HG03139 (cell line): ENCODE measurements at regions not wholly inside any gene's neighbourhood (a gene's known extent, or its start where the extent isn't known, plus 50 kb on each side); places are given as distances from the start of the nearest gene placed in this dataset.
"Not testable (repeated sequence)": the region's sequence is repeated elsewhere in the genome, so short reads cannot be mapped to it uniquely, and the experiment has no call there.

Source experiments
- ATAC-seq: cut with Tn5 transposase; IDR thresholded peaks from one replicate; pipeline ENCODE4 v1.9.1; 2021; ENCODE audit not compliant: unreplicated experiment

DNA sequence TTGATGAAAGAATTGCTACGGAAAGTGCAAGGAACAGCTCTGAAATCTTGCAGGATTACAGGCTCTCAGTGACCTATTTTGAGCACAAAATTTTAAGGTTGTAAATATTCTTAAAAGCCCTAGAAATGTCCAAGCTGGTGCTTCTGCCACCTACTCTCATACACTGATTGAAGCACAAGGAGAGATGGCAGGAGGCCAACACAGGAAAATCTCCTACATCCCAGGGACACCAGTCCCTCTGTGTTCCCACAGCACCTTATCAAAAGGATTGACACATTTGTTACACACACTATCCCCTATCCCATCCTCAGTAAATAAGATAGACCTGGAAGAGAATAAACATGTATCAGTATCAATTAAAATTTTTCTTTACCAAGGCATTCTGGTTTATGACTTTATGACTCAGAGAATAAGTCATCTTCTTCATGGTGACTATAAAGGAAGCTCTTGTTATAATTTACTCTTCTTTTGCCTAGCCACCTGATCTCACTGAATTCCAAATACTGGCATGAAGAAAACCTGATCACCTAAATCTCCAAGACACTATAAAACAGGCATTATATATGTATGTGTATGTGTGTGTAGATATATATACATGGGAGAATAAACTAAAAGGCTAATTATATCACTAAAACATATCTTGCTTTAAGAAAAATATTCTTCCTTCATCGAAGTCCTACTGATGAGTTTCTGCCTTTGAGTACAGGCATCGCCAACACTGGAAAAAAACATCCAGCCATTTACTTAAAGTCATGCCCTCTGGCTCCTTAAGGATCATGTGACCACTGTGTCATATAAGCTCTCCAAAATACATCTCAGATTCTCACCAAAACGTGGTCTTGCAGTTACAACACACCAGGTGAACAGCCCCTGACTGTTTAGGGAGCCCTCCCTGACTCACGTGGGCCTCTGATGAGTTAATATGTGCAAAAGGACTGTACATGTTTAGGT lies 208.1 kb upstream of the NR2F2 start:
- ATAC-seq: no peak

DNA sequence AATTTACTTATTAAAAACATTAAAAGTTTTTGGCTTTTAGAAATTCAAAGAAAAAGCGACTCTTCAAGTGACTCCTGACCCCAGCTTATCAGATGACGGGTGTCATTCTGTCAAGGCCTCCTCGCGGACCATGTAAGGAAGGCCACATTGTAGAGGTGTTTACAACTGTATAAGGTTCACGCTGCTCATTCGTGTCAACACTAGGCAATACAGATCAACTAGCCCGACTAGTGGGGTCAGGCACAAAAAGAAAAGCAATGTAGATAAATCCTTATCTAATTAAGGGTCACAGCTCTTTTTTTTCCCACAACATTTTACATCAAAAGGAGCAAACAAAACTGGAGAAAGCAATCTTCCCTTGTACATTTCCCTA lies 207.5 kb upstream of the NR2F2 start:
- no peak for ATAC-seq

DNA sequence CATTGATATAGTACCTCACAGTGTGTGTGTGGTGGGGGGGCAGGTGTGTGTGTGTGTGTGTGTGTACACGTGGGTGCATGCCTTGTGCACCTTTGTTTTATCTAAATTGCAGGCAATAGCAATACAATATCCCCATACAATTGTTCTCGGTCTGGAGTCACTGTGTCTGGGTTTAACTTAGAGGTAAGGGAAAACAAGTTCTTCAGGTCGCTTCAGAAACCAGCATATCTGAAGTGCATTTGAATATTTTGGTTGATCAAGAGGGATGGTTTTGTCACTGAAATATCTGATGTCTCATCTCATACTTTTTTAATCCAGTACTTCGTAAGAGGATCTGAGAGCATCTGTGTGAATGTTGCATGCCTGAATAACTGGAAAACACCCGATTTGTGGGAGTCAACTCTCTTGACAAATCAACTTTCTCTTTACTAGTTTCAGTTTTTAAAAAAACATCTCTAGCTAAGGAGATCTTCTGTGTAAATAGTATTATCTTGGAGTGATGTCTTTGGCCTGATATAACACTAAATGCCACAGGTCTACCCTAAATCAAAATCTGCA lies 206.8 kb upstream of the NR2F2 start:
- ATAC-seq: no peak

DNA sequence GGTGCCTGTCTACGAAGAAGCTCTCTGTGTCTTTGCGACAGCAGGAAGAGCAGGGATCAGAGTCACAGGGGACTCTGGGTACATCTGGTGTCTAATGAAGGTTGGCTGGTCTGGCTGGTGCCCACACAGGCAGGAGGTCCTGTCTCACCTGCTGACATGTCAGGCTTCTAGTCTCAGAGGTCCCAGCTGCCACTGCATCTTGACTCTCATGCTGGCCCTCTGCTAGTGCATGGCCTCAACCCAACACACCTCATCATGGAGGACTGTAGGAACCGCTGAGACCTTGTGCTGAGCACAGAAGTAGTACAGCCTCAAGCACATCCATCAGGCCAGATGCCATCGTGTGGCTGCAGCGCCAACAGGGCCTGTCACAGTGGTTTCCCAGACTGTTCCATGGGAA lies 206.1 kb upstream of the NR2F2 start:
- no peak for ATAC-seq

DNA sequence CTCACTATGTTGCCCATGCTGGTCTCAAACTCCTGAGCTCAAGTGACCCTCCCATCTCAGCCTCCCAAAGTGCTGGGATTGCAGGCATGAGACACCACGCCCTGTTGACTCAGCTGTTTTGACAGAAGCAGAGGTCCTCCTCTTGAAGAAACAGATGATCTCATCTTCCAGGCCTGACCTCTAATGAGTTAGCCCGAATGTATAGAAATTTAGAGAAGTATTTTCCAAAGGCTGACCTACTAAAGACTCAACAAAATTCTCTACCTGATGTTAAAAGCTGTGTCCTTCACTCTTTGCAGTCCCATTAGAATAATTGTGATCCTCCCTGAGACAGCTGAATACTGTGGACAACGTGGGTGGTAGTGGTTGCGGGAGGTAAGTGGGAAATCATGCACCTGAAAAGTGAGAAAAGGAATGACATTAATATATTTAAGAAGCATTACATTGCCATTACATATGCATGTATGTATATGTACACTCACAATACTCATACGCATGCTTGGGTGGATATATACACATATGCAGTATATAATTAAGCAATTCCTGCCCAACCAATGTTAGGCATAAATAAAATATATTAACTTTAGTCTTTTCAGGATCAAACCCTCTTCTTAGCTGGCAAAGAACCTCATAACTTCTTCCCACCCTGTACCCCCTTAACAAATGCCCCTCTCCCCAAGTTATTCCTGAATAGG lies 204.6 kb upstream of the NR2F2 start:
- no peak for ATAC-seq

DNA sequence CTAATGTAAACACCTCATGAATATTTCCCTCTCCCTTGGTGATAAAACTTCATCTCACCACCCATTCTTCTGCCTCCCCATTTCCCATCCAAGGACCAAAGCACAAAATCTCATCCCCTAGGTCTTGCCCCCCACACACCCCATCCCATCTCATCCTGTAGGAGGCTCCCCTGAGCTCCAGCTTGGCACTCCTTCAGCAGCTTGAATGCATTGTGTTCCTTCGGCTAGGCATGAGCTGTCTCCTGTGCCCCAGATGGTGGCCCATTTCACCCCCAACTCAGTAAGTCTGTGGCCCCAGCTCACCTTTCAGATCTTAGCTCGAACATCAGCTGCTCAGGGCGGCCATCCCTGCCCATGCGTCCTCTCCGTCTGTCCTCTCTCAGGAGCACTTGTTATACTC lies 203.6 kb upstream of the NR2F2 start:
- no peak for ATAC-seq

DNA sequence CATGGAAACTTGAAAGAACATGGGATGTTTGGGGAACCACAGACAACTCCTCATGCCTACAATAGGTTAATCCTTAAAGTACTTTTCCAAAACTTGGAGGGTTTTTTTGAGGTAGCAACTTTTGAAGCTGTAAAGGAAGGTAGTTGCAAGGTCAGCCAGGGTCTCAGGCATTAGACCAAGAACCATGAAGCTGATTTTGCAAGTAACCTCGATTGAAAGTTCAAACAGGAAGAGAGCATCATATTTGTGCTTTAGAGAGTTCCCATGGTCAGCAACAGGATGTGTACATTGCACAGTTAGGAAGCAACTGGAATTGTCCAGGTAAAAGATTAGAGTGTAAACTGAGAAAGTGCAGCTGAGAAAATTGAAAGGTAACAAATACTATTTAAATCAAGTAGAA lies 199.8 kb upstream of the NR2F2 start:
- ATAC-seq: no peak

DNA sequence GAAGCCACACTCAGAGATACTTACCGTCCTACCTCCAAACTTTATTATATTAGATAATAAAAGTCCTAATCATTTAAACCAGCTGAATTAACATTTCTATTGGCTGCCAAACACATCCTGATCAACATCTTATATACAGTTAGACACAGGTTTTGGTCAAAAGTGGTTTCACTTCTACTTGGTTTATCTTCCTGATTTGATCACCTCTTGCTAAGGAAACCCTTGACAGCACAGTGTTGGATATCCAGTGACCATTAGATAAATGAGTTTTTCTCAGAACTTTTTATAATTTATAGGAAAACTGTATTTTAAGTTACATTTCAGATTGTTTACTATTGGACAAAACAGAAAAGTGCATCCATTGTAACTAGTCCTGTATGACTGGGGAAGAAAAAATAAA lies 198.4 kb upstream of the NR2F2 start:
- no peak for ATAC-seq

DNA sequence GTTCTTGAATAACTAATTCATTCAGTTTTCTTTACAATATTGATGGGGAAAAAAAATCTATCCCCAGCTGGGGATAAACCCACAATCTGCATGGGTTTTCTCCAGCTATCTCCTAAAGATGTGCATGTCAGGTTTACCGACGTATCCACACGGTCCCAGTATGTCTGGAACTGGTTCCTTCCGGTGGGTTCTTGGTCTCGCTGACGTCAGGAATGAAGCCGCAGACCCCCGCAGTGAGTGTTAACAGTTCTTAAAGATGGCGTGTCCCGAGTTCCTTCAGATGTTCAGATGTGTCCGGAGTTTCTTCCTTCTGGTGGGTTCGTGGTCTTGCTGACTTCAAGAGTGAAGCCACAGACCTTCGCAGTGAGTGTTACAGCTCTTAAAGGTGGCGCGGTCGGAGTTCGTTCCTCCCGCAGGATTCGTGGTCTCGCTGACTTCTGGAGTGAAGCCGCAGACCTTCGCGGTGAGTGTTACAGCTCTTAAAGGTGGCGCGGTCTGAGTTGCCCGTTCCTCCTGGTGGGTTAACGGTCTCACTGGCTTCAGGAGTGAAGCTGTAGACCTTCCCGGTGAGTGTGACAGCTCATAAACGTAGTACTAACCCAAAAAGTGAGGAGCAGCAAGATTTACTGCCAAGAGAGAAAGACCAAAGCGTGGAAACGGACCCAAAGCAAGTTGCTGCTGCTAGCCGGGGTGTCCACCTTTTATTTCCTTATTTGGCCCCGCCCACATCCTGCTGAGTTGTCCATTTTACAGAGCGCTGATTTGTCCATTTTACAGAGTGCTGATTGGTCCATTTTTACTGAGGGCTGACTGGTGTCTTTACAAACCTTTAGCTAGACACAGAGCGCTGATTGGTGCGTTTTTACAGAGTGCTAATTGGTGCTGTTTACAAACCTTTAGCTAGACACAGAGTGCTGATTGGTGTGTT lies 195.1 kb upstream of the NR2F2 start:
- no peak for ATAC-seq

DNA sequence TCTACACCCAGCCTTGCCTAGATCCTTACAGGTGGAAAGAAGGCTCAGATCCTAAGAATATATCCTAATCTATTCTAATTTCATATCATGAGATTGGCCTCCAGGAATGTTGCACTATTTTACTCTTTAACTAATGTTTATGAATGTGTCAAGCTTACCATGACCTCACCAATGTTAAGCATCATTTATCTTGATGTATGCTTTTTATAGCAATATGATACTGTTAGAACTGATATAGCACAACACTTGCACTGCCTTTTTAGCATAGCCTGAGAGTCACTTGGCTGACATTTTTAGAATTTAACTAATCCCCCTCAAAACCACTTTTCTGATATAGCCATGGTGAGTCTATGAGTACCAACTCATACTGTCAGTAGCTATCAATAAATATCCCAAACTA lies 191.5 kb upstream of the NR2F2 start:
- no peak for ATAC-seq

DNA sequence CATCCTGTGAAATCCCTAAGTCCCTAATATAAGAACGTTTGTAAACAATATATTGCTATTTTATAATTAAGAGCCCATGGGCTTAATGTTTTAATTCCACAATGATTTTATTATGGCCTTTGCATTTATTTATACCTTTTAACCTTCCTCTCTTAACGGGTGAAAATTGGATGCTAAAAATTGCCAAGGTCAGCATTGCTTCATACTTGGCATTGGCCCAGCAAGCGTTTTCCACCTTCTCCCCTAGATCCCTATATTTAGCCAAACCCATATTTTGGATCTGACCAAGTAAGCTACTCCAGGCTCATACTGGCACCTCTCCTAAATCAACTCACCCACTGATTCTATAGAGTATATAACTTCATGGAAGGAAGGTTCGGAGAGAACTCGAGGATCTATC lies 188.0 kb upstream of the NR2F2 start:
- no peak for ATAC-seq

DNA sequence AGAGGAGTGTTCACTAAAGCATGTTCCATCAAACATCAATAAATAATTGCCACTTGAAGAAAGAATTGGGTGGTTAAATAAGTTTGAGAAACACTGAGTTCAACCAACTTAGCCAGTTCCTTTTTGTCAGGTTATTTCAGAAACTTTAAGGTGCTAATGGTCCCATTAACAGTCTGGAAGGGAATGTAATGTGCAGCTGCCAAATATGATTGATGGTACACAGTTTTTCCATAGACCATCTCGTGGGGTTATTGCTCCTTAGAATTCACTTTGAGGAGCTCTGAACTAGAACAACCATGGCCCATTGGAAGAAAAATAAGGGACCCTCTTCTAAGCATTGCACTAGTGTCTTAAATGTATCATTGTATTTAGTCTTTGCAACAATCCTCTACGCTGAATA lies 185.8 kb upstream of the NR2F2 start:
- ATAC-seq: no peak

DNA sequence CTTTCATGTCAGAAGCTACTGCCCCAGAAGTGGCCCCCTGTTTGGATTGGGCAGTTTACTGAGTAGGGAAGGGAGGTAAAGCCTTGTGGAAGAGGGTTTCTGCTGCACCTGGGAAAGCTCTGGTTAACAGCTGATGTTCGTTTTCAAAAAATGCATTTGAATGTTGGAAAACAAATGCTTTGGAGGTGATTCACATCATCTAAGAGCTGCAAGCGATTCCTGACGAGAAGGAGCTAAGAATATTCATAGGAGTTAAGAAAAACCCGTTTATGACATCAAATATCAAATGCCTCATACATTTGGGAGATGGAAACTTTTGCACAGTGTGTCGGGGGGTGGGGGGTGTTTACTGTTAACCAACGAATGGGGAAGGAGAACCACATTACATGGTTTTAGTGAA lies 183.8 kb upstream of the NR2F2 start:
- ATAC-seq: no peak

DNA sequence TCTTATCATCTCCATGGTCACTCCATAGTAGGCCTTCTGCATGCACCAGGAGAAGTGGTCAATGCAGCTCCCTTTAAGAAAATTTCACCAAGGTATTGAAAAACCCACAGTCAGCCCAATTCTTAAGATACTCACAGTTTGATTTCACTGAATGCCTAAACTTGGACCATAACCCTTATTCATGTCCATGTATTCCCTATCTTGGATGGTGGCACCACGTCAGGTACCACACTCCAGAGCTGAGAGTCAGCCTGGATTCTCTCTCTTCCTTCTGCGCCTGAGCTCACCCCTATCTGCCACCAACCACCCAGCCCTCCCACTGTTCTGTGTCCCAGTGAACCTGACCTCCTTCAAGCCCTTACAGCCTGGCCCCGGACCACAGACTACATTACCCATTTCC lies 183.2 kb upstream of the NR2F2 start:
- no peak for ATAC-seq

DNA sequence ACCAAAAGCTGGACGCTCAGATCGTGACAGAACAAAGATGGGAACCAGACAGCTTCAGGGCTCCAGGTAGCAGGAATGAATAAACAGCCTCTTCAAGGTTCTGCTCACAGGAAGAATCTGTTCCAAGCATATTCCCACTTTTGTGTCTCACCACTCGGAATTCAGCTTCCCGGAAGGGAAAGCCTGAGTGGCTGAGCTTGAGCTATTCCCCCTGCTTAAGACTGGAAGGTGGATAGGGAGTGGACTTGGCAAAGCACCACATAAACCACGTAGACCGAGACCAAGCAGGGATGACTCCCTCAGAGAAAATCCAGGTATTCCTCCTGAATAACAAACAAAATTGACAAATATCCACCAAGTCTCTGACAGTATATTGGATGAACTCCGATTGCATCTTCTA lies 180.2 kb upstream of the NR2F2 start:
- ATAC-seq: no peak

DNA sequence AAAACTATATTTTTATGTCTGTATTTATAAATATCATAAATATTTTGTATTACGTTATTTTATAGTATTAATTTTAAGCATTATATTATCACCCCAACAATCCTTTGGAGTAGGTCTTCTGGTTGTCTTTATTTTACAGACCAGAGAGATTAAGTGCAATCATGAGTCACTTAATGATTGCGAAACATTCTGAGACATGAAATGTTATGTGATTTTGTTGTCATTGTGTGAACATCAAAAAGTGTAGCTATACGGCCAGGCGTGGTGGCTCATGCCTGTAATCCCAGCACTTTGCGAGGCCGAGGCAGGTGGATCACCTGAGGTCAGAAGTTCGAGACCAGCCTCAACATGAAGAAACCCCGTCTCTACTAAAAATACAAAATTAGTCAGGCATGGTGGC lies 178.8 kb upstream of the NR2F2 start:
- not testable (repeated sequence) for ATAC-seq

DNA sequence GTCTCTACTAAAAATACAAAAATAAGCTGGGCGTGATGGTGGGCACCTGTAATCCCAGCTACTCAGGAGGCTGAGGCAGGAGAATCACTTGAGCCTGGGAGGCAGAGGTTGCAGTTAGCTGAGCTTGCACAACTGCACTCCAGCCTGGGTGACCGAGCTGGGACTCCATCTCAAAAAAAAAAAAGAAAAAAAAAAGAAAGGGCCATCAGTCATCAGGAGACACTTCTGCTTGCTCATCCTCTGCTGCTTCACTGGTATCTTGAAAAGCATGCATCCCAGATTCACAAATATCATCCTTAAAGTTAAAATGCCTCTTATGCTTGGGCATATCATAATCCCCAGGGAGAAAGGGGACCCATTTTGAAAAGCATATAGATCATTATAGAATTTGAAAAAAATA lies 176.6 kb upstream of the NR2F2 start:
- no peak for ATAC-seq

DNA sequence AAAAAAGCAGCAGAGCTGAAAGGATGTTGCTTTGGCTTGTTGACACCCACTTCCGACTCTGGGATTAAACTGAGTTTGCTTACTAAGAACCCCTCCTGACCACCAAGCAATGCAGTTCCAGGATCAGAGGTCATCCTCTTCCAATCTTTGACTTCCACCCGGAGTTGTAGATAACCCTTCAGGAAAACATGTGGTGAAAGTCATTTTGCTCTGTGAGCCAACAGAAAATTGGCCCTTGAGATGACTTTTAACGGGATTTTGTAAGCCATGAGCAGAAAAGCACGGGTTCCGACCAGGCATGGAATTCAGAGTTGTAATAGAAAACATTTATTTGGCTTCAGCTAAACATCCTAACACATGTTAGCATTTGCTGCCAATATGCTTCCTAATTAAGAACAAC lies 171.6 kb upstream of the NR2F2 start:
- ATAC-seq: no peak

DNA sequence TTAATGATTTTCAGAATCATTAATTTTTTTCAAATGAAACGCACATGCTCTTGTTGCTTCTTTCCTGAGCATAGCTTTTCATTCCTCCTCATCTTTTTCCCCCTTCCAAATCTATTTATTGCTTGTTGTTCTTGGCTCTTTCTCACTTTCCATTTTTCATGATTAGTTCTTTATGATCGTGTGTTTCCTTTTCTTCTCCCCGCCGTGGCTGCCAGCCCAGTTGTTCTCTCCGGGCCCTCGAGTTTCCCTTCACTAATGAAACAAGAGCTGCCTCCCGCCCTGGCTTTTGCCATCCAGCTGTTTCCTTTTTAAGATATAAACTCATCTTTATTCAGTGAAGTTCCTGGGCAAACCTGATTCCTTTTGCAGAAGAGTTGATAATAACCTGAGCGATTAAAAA lies 170.2 kb upstream of the NR2F2 start:
- no peak for ATAC-seq

DNA sequence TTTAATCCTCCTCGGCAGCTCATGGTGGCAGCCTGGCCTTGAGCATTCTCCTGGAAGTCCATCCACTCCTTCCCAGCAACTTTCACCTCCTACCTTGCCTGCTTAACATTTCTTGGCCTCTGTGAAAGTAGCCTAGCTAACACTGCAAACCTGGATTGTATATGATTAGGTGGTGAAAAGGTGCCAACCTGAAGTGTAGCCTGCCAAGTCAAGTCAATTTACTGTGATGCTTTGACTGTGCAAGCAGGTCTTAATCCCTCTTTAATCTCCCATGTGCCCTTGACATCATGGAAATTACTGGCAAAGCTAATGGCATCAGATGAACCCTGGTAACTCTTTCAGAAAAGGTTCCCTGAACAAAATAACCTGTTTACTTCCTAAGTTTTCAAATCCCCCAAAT lies 169.7 kb upstream of the NR2F2 start:
- no peak for ATAC-seq

DNA sequence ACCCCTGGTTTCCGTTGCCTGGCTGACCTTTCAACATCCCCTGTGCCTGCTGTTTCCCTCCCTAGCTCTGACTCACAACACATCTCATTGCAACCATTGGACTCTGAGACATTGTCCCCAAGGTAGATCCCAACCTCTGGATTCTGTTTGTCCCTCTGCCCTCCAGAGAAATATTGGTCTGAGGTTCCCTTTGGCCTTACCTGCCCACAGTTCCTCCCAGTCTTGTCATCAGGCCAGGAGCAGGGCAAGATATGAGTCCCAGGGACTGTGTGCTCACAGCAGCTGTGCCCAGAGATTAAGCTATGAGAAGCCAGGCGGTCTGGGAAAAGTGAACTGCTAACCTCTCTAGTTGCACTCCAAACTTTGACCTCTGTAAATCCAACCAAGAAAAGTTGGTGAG lies 168.2 kb upstream of the NR2F2 start:
- no peak for ATAC-seq
